SH-SY5Y (cell line): ENCODE measurements at regions not wholly inside any gene's neighbourhood (a gene's known extent, or its start where the extent isn't known, plus 50 kb on each side); places are given as distances from the start of the nearest gene placed in this dataset.

ENCODE experiments used
- GATA2 ChIP-seq: IDR thresholded peaks from 2 replicates; pipeline ENCODE4 v1.6.1; 2011; ENCODE audit warnings: mild to moderate bottlenecking, low read depth, low read length
- GATA3 ChIP-seq: IDR thresholded peaks from 2 replicates; pipeline ENCODE4 v1.6.1; 2011; ENCODE audit warnings: low read depth, mild to moderate bottlenecking, low read length, moderate library complexity

DNA sequence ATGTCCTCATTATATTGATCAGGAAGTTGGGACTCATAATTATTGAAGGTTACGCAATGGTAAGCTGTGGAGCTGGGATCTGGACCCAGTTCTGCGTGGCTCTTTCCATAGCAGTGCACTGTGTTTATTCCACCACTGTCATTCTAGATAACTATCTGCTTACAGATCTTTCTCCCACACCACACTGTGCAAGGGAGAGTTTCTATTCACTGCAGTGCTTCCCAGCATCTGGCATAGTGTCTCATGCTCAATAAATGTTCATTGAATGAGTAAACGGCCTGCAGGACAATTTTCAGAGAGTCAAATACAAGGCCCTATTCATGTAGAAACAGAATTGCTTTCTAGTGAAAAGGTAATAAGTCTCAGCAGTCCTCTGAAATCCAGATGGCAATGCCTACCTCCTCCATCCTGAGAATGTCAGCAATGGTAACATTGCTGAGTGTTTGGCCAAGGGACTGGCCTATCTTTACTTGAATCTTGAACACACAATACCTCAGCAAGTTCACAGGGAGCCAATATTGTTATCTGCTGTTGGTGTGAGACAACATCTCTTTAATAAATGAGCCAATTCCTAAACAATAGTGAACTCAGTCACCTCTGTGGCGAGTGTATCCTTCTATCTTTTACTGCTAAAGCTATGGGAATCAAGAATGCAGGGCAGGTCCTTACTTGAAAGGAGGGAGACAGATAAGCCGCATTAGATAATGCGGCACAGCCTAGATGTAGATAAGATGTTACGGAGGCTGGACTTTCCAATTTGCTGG is 332.4 kb upstream of the PRICKLE1 start:
- TF ChIP-seq GATA2: peak; percentile 85
- TF ChIP-seq GATA3: peak; percentile 79
